Sigmoid colon (tissue), 6 donors: ENCODE measurements at regions not wholly inside any gene's neighbourhood (a gene's known extent, or its start where the extent isn't known, plus 50 kb on each side); places are given as distances from the start of the nearest gene placed in this dataset.

Source experiments
- DNase-seq: peaks from one replicate; pipeline ENCODE4 v3.0.0-alpha.2; 2019
- H3K27ac ChIP-seq, 4 donors: fragments of 200-600 bp; sonication (generic); one replicate each; pipeline ENCODE4 v1.5.1; 2016 to 2019; ENCODE audit warnings: mild to moderate bottlenecking in 1 of 4
- H3K27me3 ChIP-seq, 3 donors: fragments of 200-600 bp; sonication (generic); one replicate each; pipeline ENCODE4 v1.5.1; 2019; ENCODE audit warnings: mild to moderate bottlenecking in 1 of 3
- H3K36me3 ChIP-seq, 4 donors: fragments of 200-600 bp; sonication (generic); one replicate each; pipeline ENCODE4 v1.5.1; 2016 to 2019
- H3K4me1 ChIP-seq, 4 donors: fragments of 200-600 bp; sonication (generic); one replicate each; pipeline ENCODE4 v1.5.1; 2017 to 2019
- H3K4me3 ChIP-seq, 4 donors: fragments of 200-600 bp; sonication (generic); one replicate each; pipeline ENCODE4 v1.5.1; 2017 to 2019; ENCODE audit warnings: mild to moderate bottlenecking in 2 of 4, moderate library complexity in 1 of 4
- H3K9me3 ChIP-seq, 4 donors: fragments of 200-600 bp in 3 of 4; sonication (generic) in 3 of 4; one replicate each; pipeline versions ENCODE4 v1.5.1 to v1.6.1; 2013 to 2019
- EP300 ChIP-seq, 4 donors: sonication (generic); formaldehyde crosslinking; IDR thresholded peaks; one replicate each; pipeline ENCODE4 v1.6.1; 2017; ENCODE audit warnings: antibody characterized with exemption in 4 of 4
- POLR2A ChIP-seq, 2 donors: fragments of 450-650 bp; IDR thresholded peaks; one replicate each; pipeline ENCODE4 v1.6.1; 2016; ENCODE audit warnings: antibody characterized with exemption in 2 of 2, mild to moderate bottlenecking in 2 of 2, moderate library complexity in 2 of 2
- POLR2AphosphoS5 ChIP-seq, 4 donors: sonication (generic); formaldehyde crosslinking; IDR thresholded peaks; one replicate each; pipeline ENCODE4 v1.6.1; 2017; ENCODE audit warnings: antibody characterized with exemption in 4 of 4
- WGBS, 2 donors: extraction: QIAGEN DNeasy Blood & Tissue Kit; methylation state at CpG; one replicate each; pipeline ENCODE4 v1.1.7; 2013; 5-methylcytosine and 5-hydroxymethylcytosine counted together
- intact Hi-C: fragments of 100-400 bp; cut with DNase I; formaldehyde crosslinking; loops from one replicate; pipeline ENCODE4 v1.15.1; 2023
- TF ChIP-seq, protein P1 (sequence below), 4 experiments: fragments of 450-650 bp in 3 of 4; fragments of 200-600 bp in 1 of 4; IDR thresholded peaks; one replicate each; pipeline ENCODE4 v1.5.1; 2016 to 2019; ENCODE audit warnings: antibody characterized with exemption in 4 of 4, mild to moderate bottlenecking in 3 of 4, moderate library complexity in 2 of 4
- donor health status: healthy with polysubstance abuse.
- donor health status: healthy.

DNA sequence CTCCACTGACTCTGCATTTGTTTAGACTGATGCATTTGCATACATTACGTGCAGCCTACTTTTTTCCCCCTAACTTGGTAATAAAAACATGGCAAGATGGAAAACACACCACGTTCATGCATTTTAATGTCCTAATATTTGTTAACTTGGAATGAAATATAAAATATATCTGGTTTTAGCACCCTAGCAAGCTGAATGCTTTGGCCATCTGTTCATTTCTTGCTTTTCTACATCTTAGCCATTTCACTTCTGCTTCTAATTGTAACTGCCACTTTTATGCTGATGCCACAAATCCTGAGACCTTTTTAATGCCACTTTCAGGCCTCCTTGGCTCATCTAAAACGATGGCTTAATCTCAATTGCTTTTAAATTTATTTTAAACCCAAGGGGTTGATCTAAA is 177.7 kb upstream of the RASSF8 start:
- Histone ChIP-seq H3K4me3 (no peak overlapping the region), H3K36me3 (no peaks in the 10 kb centered on the region), H3K4me1 (no peaks in the 10 kb centered on the region), H3K27me3 (no peaks in the 10 kb centered on the region), H3K27ac (no peak overlapping the region), H3K9me3 (no peaks in the 10 kb centered on the region)
- intact Hi-C loops: no loop called here
- no peak for DNase-seq
- TF ChIP-seq EP300 (IDR thresholded peaks at IDR 0.05) (no peak), POLR2A (IDR thresholded peaks at IDR 0.05) (no peak), POLR2AphosphoS5 (IDR thresholded peaks at IDR 0.05) (no peak)
- TF ChIP-seq, protein P1, sequence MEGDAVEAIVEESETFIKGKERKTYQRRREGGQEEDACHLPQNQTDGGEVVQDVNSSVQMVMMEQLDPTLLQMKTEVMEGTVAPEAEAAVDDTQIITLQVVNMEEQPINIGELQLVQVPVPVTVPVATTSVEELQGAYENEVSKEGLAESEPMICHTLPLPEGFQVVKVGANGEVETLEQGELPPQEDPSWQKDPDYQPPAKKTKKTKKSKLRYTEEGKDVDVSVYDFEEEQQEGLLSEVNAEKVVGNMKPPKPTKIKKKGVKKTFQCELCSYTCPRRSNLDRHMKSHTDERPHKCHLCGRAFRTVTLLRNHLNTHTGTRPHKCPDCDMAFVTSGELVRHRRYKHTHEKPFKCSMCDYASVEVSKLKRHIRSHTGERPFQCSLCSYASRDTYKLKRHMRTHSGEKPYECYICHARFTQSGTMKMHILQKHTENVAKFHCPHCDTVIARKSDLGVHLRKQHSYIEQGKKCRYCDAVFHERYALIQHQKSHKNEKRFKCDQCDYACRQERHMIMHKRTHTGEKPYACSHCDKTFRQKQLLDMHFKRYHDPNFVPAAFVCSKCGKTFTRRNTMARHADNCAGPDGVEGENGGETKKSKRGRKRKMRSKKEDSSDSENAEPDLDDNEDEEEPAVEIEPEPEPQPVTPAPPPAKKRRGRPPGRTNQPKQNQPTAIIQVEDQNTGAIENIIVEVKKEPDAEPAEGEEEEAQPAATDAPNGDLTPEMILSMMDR (IDR thresholded peaks at IDR 0.05): no peak
- WGBS, 2 donors: 79 to 85% methylated on average over 3 of the region's 3 CpGs

DNA sequence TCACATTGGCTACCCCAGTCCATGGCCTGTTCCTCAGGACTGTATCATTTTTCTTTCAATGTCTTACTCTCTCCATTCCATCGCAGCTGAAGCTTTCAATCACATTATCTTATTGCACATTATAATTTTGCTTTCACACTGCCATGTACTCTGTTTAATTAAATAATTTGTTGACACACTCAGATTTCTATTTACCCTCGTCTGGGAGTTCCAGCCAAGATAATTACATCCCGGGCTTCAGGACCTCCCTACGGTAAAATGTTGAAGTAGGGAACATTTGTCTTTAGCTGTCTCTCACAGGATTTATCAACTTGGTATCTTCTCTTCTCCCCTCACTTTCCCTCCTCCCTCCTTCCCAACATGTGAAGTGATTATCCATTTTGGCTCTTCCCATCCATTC is 177.2 kb upstream of the RASSF8 start:
- H3K27me3 ChIP-seq: no peaks in the 10 kb centered on the region
- no peak overlapping the region for H3K27ac ChIP-seq
- no peaks in the 10 kb centered on the region for H3K36me3 ChIP-seq
- no peaks in the 10 kb centered on the region for H3K9me3 ChIP-seq
- intact Hi-C loops: no loop called here
- TF ChIP-seq POLR2A (IDR thresholded peaks at IDR 0.05) (no peak), EP300 (IDR thresholded peaks at IDR 0.05) (no peak), POLR2AphosphoS5 (IDR thresholded peaks at IDR 0.05) (no peak)
- TF ChIP-seq, protein P1 (IDR thresholded peaks at IDR 0.05): no peak
- WGBS, 2 donors: 32 to 75% methylated on average over 4 of the region's 4 CpGs
- no peak overlapping the region for H3K4me3 ChIP-seq
- DNase-seq: no peak
- no peaks in the 10 kb centered on the region for H3K4me1 ChIP-seq

DNA sequence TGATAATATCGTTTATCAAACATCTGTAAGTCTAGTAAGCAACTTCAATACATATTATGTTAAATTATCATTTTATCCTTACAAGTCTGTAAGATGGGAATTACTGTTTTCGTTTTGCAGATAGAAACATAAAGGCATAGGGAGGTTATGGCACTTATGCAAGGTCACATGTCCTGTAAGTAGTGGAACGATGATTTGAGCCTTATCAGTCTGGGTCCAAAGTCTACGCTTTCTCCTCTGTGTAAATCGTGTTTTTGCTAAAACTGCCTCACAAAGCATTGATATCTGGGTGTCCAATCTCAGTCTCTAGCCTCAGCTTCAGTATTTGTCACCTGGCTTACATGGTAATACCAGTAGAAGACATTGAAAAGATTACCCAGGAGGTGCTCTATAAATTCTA is 174.9 kb upstream of the RASSF8 start:
- Histone ChIP-seq H3K4me3 (no peak overlapping the region), H3K27me3 (no peaks in the 10 kb centered on the region), H3K36me3 (no peaks in the 10 kb centered on the region), H3K9me3 (no peaks in the 10 kb centered on the region), H3K4me1 (no peaks in the 10 kb centered on the region), H3K27ac (no peak overlapping the region)
- DNase-seq: no peak
- intact Hi-C loops: no loop called here
- no peak for TF ChIP-seq POLR2A (IDR thresholded peaks at IDR 0.05)
- TF ChIP-seq, protein P1 (IDR thresholded peaks at IDR 0.05): no peak
- no peak for TF ChIP-seq EP300 (IDR thresholded peaks at IDR 0.05)
- no peak for TF ChIP-seq POLR2AphosphoS5 (IDR thresholded peaks at IDR 0.05)
- 39 to 73% methylated on average over 5 of the region's 5 CpGs for WGBS, 2 donors

DNA sequence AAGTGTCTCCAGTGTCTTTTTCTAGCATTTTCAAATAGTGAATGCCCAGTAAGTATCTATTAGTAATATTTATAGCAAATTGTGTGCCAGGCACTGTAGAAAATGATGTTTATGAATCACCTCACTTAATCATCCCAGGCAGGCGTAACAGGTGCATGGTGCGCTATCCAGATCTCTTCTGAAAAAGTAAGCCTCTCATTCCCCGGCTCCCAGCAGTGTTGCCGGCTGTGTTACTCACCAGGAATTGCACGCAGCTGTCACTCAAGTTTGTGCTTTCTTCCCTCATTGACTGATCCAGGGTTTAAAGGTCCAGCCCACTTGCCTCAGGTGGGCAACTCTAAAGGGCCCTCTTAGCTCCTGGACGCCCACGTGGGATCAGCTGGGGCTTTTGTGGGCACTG is 173.8 kb upstream of the RASSF8 start:
- WGBS, 2 donors: 93 to 94% methylated on average over 7 of the region's 7 CpGs
- no peak for TF ChIP-seq EP300 (IDR thresholded peaks at IDR 0.05)
- TF ChIP-seq, protein P1 (IDR thresholded peaks at IDR 0.05): no peak
- no peak for TF ChIP-seq POLR2A (IDR thresholded peaks at IDR 0.05)
- TF ChIP-seq POLR2AphosphoS5 (IDR thresholded peaks at IDR 0.05): no peak
- intact Hi-C loops: no loop called here
- Histone ChIP-seq H3K36me3 (no peaks in the 10 kb centered on the region), H3K9me3 (no peaks in the 10 kb centered on the region), H3K4me1 (no peaks in the 10 kb centered on the region), H3K4me3 (no peak overlapping the region), H3K27ac (no peak overlapping the region), H3K27me3 (no peaks in the 10 kb centered on the region)
- DNase-seq: no peak

DNA sequence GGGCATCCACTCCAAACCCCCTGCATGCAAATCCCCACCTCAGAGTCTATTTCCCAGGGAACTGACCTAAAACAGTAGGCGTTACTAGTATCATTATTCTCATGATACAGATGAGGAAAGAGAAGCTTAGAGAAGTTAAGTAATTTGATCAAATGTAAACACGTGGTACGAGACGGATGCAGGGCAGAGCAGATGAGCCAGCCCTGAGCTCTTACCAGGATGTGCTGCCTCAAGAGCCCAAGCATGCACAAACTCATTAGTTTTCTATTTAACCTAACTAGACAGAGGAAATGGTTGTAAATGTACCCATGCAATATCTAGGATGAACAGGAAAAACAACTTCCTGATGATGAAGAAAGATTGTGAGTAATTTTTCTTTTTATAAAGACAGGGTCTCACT is 173.3 kb upstream of the RASSF8 start:
- WGBS, 2 donors: 58 to 79% methylated on average over 4 of the region's 4 CpGs
- Histone ChIP-seq H3K9me3 (no peaks in the 10 kb centered on the region), H3K27ac (no peak overlapping the region), H3K4me3 (no peak overlapping the region), H3K4me1 (no peaks in the 10 kb centered on the region), H3K36me3 (no peaks in the 10 kb centered on the region), H3K27me3 (no peaks in the 10 kb centered on the region)
- no peak for TF ChIP-seq POLR2AphosphoS5 (IDR thresholded peaks at IDR 0.05)
- TF ChIP-seq, protein P1 (IDR thresholded peaks at IDR 0.05): no peak
- no peak for TF ChIP-seq EP300 (IDR thresholded peaks at IDR 0.05)
- TF ChIP-seq POLR2A (IDR thresholded peaks at IDR 0.05): no peak
- intact Hi-C loops: no loop called here
- DNase-seq: no peak
